Skin epidermis (tissue), 12 donors: ENCODE measurements at regions not wholly inside any gene's neighbourhood (a gene's known extent, or its start where the extent isn't known, plus 50 kb on each side); places are given as distances from the start of the nearest gene placed in this dataset.

Experiments
- H3K27ac ChIP-seq, 21 experiments: fragments of 200-600 bp; sonication (generic) in 11 of 21; one replicate each; pipeline ENCODE4 v1.5.0; 2020; ENCODE audit warnings: mild to moderate bottlenecking in 3 of 21, inconsistent platforms in 2 of 21, moderate library complexity in 2 of 21
- H3K4me3 ChIP-seq, 7 experiments: fragments of 200-600 bp; sonication (generic) in 2 of 7; one replicate each; pipeline ENCODE4 v1.5.0; 2020; ENCODE audit warnings: inconsistent platforms in 2 of 7, mild to moderate bottlenecking in 2 of 7, moderate library complexity in 1 of 7

- H3K27ac ChIP-seq: no peak overlapping the region
These were observed 51.6 kb upstream of the CPO start for GRCh38 chr2:206887745-206888144.

More at GRCh38 chr2:206887745-206888144, 51.6 kb upstream of the CPO start:
- no peak overlapping the region for H3K4me3 ChIP-seq
